ACHN (cell line): ENCODE measurements at regions not wholly inside any gene's neighbourhood (a gene's known extent, or its start where the extent isn't known, plus 50 kb on each side); places are given as distances from the start of the nearest gene placed in this dataset.

Experiments used
- DNase-seq: peaks from one replicate; pipeline ENCODE4 v3.0.0-alpha.2; 2015
- in situ Hi-C: cut with HindIII; loops from 2 replicates; pipeline ENCODE4 v1.10.0; 2017; ENCODE audit warnings: low sequenced_read_pairs, low pct_ligation_motif_present, low pct_unique_long_range_greater_than_20kb

DNA sequence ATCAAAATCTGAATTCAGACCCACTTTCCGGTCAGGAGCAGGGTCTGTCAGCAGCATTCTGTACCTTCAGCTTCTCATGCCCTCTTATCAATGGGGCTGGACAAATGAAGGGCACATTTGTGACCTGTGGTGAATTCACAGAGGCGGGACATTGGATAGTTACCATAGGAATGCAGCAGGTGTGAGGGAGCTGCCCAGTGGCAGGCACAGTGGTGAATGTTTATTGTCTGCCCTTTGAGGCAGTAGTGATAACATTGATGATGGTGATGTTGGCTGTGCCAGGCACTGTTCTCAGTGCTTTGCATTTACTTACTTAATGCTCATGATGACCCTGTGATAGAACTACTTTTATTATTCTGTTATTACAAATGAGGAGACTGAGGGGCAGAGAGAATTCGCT is 101.2 kb upstream of the KIT start:
- in situ Hi-C loops = no loop called here

GRCh38 chr4:54558889-54559677 is 98.7 kb upstream of the KIT start:
- peak; percentile 49 for DNase-seq
- in situ Hi-C loops = no loop called here

More for the DNA sequence above, 101.2 kb upstream of the KIT start:
- DNase-seq = no peak

- in situ Hi-C loops = no loop called here
- no peak for DNase-seq
These were observed 97.2 kb upstream of the KIT start for GRCh38 chr4:54560513-54560912.

GRCh38 chr4:54561940-54562339 is 95.8 kb upstream of the KIT start:
- in situ Hi-C loops = no loop called here
- DNase-seq = no peak

DNA sequence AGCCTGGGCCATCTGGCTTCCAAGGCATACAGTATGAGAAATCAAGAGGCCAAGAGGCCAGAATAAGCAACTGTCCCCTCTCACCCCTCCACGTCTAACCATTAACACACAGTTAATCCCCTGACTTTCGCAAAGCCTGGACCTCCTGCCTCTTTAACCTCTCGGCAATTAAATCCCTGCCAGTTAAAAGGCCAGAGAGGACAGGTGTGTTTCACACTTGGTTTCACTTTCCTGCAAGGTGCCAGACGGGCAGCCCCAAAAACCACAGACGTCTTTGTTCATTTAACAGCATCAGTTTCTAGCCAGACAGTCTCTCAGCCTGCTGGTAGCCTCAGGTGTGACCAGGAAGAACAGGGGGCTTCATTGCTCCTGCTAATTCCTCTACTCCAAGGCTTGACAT is 91.1 kb upstream of the KIT start:
- in situ Hi-C loops = no loop called here
- no peak for DNase-seq

- DNase-seq = no peak
- in situ Hi-C loops = no loop called here
These were observed 90.4 kb upstream of the KIT start for GRCh38 chr4:54567327-54567726.

GRCh38 chr4:54568184-54568583 is 89.6 kb upstream of the KIT start:
- in situ Hi-C loops = no loop called here

DNA sequence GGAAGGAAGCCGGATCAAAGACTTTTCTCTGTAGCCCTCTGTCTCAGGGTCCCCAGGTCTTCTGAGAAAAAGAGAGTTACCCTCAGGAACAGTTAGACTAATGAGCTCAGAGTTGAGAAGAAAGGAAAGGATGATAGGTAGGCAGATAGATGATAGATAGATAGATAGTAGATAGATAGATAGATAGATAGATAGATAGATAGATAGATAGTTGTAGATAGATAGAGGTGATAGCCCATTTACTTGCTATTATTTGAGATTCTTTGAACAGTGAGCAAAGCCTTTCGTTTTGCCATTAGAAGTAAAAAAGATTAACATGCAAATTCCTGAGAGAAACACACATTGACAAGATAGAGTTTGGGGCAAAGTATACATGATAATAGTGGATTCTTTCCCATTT is 86.9 kb upstream of the KIT start:
- in situ Hi-C loops = no loop called here
- DNase-seq = no peak

More at GRCh38 chr4:54568184-54568583, 89.6 kb upstream of the KIT start:
- DNase-seq = peak; percentile 51

DNA sequence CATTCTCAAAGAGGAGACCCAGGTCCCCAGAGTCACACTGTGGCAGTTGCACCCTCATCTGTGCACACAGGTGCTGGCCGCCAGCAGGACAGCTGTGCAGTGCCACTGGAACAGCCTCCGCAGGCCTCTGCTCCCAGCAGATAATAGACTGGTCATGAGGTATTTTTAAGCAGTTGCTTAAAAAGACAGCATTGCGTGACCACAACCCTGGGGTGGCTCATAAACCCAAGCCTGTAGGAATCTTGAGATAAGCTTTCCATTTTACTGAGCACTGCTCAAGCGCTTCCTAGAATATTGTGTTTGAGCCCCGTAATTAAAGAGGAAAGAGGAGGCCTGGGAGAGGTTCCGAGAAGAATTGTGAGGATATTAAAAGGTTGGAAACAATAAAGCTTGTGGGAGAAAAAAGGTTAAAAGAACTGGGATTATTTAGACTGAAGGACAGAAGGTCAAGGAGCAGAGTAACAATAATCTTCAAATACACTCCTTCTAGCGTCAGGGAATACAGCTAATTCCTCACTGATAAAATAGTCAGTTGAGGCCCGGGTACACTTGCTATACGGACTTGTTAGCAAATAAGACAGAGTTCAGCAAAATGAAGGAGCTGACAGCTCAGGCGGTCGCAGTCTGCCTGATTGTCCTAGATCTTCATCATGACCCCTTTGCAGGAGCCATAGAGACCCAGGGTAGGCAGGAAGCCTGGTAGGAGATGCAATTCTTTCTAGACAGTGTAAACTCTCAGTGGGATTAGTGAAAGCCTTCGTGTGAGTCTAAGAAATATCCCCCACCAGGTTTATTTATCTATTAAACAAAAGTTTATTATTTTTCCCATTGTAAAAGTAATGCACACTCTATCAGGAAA is 86.2 kb upstream of the KIT start:
- no peak for DNase-seq
- in situ Hi-C loops = no loop called here

DNA sequence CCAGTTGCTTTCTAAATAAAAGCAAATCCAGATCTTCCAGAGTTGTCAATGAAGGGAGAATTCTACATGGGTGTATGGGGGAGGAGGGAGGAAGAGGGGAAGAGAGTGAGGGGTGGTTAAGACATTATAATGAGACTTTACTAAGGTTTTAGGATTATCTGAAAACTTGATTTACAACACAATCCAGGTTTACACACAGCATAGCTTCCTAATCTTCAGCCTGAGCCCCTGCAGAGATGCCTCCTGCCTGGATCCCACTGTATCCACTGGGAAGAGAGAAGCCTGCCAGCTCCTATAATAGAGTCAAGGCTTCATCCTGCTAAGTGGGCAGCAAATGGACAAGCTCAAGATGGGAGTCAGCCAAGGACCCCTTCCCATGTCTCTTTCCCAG is 85.6 kb upstream of the KIT start:
- DNase-seq = no peak
- in situ Hi-C loops = no loop called here

DNA sequence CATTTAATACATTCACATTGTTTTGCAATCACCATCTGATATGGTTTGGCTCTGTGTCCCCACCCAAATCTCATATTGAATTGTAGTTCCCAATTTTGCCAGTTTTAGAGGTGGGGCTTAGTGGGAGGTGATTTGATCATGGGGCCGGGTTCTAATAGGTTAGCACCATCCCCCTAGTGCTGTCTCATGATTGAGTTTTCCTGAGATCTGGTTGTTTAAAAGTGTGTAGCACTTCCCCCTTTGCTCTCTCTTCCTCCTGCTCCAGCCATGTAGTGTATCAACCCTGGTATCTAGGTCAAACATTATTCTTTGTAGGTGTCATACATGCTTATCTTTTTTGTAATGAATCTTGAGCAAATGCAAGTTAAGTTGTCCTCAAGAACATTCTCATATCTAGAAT is 83.3 kb upstream of the KIT start:
- in situ Hi-C loops = no loop called here
- no peak for DNase-seq

DNA sequence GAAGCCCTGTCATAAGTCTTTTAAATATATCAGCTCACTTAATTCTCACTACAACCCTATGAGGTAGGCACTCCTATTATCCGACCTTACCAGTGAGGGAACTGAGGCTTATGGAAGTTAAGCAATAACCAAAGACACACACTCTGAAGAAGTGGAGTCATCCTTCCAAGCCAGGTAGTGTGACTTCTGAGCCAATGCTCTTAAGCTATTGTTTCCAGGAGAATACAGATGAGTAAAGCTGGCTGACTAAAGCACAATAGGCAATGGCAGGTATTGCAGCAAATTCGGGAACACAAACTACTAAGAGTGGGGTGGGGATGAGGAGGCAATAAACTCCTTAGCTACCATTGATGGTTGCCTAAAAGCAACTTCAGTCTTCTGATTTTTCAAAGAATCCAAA is 81.8 kb upstream of the KIT start:
- no peak for DNase-seq
- in situ Hi-C loops = no loop called here

- in situ Hi-C loops = no loop called here
- no peak for DNase-seq
These were observed 76.0 kb upstream of the KIT start for GRCh38 chr4:54581807-54582206.

DNA sequence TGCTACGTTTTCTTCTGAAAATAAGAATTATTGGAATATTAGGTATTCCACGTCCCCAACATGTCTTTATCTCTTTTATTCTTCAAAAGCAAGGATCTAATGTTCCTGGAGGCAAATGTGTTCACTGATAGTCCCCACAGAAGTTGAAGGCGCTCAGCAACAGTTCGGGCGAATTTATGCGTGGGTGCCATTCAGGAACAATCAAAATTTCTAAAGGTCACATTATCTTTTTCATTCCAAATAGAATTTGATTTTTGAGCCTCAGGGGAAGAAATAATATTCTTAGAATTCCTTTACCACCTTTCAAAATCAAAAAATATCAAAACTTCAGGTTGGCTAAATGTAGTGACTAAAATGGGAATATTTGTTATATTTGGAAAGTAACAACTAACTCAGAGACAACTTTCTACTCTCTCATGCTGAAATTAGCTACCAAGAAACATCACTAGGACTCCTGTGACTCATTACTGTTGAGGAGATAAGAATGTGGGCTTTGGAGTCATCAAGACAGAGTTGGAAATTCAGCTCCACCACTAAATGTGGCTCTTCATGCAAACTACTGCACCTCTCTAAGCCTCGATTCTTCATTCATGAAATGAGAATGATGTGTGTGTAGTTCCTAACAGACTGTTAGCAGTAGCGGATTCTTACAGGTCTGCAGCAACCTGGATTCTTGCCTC is 72.3 kb upstream of the KIT start:
- in situ Hi-C loops = no loop called here
- DNase-seq = no peak

DNA sequence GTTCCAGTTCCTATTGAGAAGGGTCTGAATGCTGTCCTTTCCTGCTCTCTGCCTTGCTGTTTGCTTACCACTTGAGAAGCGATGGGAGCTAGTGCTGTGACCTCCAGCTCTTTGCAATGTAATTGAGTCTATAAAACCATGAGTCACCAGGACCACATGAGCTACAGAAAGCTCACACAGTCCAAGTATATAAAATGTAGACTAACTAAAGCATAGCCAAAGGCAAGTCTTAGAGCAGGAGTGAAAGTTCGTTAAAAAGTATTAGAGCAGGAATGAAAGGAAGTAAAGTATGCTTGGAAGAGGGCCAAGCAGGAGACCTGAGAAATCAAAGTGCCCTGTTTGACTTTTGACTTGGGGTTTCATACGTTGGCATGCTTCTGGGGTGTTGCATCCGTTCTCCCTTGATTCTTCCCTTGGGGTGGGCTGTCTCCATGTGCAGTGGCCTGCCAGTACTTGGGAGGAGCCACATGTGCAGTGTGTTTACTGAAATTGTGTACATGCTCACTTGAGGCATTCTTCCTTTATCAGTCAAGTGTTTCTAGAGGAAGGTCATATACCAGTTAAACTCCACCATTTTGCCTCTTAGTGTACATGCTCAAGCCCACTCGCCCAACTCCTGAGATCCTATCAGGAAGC is 71.3 kb upstream of the KIT start:
- in situ Hi-C loops = no loop called here
- DNase-seq = no peak

DNA sequence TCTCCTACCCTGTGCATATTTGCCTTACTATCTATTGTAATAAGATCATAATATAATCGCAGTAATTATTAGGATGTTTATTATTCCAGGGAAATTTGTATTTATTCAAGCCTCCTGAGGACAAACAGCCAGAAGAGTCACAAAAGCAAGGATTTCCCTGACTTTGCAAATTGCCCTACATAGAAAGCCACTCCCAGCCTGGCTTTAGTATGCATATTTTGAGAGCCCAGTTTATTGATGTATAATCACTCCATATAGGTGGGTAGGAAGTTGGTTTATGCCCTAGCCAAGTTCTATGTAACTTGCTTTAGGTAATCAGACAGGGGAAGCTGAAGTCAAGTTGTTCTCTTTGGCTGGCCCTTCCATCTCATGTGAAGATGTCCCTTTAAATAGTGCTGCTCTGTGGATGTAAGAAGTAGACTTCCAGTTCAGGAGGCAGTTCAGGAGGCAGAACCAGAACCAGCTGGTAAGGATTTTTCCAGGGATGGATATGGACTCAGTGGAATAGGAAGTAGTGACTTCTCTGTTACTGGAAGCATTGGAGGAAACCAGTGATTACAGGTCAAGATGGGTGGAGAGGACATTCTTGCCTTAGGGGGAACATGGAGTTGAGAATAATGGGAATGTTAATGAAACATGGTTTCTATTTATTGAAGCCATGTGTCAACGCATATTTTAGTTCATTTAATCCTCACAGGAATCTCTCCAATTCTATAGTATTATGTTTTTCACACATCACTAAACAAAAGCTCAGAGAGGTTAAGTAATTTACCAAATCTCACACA is 70.5 kb upstream of the KIT start:
- DNase-seq = no peak
- in situ Hi-C loops = no loop called here

GRCh38 chr4:54588404-54588803 is 69.4 kb upstream of the KIT start:
- DNase-seq = no peak
- in situ Hi-C loops = no loop called here

GRCh38 chr4:54589586-54589985 is 68.2 kb upstream of the KIT start:
- in situ Hi-C loops = no loop called here
- DNase-seq = no peak
